H1 (cell line): ENCODE measurements at regions not wholly inside any gene's neighbourhood (a gene's known extent, or its start where the extent isn't known, plus 50 kb on each side); places are given as distances from the start of the nearest gene placed in this dataset.

Experiments
- NANOG ChIP-seq: IDR thresholded peaks from 2 replicates; pipeline ENCODE4 v1.6.1; 2011; ENCODE audit warnings: low read length, low read depth, mild to moderate bottlenecking, inconsistent platforms; ENCODE audit not compliant: insufficient read depth, poor library complexity, severe bottlenecking
- TAF1 ChIP-seq: IDR thresholded peaks from 2 replicates; pipeline ENCODE4 v1.6.1; 2011; ENCODE audit warnings: mild to moderate bottlenecking, low read depth, low read length

- no peak for TF ChIP-seq NANOG
- no peak for TF ChIP-seq TAF1
Observed at GRCh38 chr3:5560199-5560598, 372.7 kb downstream of the EDEM1 start (continued).
